BJ (cell line): ENCODE measurements at regions not wholly inside any gene's neighbourhood (a gene's known extent, or its start where the extent isn't known, plus 50 kb on each side); places are given as distances from the start of the nearest gene placed in this dataset.
"Not testable (repeated sequence)": the region's sequence is repeated elsewhere in the genome, so short reads cannot be mapped to it uniquely, and the experiment has no call there.

Source experiments
- CTCF ChIA-PET: fragments of 350-600 bp; formaldehyde crosslinking; extraction: SDS; loops from one replicate; lab custom pipeline; 2021; ENCODE audit warnings: antibody characterized with exemption, inconsistent platforms; lab: Yijun Ruan, JAX
- POLR2A ChIA-PET: fragments of 300-600 bp; sonication (Branson Sonifier 250); formaldehyde crosslinking; extraction: SDS; loops from one replicate; lab custom pipeline; 2021; ENCODE audit warnings: antibody characterized with exemption; lab: Charles Lee
- DNase-seq: peaks from one replicate; pipeline ENCODE4 v3.0.0-alpha.2; 2011; ENCODE audit warnings: low read depth
- H3K27me3 ChIP-seq: 2 replicates; pipeline ENCODE4 v1.6.0; 2011; ENCODE audit warnings: low read length; ENCODE audit not compliant: control insufficient read depth, insufficient read depth
- H3K36me3 ChIP-seq: 2 replicates; pipeline ENCODE4 v1.5.1; 2011; ENCODE audit warnings: low read length; ENCODE audit not compliant: control insufficient read depth, insufficient read depth
- H3K4me3 ChIP-seq: 2 replicates; pipeline ENCODE4 v1.5.1; 2011; ENCODE audit warnings: low read depth, mild to moderate bottlenecking, control low read depth, low read length
- TF ChIP-seq, protein P1 (sequence below): IDR thresholded peaks from 2 replicates; pipeline ENCODE4 v1.5.1; 2011; ENCODE audit warnings: low read depth, mild to moderate bottlenecking, control low read depth, inconsistent platforms, low read length, moderate library complexity; ENCODE audit not compliant: insufficient read depth

DNA sequence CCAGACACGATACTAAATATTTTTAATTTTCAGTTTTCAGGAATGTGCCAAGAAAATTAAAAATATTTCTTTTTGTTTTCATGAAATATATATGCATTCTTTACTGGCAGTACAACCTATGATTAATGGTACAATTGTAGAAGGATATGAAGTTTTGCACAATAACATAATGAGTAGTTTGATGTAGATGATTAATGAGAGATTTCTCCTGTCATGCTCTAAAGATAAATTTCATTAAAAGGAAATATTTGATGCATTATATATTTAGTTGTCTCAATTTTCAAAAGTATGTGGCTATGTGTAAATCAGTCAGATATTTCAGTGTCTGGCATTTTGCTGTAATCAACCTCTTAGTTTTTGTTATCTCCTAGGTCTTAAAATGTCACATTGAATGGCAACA, 940.2 kb upstream of the MDGA2 start:
- H3K4me3 ChIP-seq, result no peak overlapping the region
- ChIA-PET POLR2A (no interaction called here), CTCF (no interaction called here)
- no peaks in the 10 kb centered on the region for H3K36me3 ChIP-seq
- no peaks in the 10 kb centered on the region for H3K27me3 ChIP-seq
- no peak for DNase-seq
- TF ChIP-seq, protein P1, sequence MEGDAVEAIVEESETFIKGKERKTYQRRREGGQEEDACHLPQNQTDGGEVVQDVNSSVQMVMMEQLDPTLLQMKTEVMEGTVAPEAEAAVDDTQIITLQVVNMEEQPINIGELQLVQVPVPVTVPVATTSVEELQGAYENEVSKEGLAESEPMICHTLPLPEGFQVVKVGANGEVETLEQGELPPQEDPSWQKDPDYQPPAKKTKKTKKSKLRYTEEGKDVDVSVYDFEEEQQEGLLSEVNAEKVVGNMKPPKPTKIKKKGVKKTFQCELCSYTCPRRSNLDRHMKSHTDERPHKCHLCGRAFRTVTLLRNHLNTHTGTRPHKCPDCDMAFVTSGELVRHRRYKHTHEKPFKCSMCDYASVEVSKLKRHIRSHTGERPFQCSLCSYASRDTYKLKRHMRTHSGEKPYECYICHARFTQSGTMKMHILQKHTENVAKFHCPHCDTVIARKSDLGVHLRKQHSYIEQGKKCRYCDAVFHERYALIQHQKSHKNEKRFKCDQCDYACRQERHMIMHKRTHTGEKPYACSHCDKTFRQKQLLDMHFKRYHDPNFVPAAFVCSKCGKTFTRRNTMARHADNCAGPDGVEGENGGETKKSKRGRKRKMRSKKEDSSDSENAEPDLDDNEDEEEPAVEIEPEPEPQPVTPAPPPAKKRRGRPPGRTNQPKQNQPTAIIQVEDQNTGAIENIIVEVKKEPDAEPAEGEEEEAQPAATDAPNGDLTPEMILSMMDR, result no peak

DNA sequence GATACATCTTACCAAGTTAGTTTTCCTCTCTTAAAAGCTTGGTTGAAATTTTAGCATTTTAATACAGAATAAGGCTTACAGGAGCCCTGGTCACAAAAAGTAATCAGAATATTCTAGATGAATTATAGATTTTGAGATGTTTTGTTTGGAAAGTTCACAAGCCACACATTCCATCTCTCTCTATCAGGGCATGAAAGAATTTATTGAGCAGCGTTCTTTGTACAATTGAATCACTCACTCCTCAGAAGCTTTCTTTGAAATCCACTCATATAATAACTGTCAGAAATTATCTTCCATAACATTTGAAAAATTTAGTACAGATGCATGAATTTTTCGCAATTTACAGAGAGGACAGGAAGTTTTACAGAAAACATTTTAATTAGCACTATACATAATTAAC, 938.6 kb upstream of the MDGA2 start:
- CTCF ChIA-PET, result interaction anchor here (0.6 kb wide), 1 partner anchor 1345 kb away, joined by 5 read pairs; no protein-coding TSS in a partner anchor
- Histone ChIP-seq H3K27me3 (no peaks in the 10 kb centered on the region), H3K4me3 (no peak overlapping the region), H3K36me3 (no peaks in the 10 kb centered on the region)
- TF ChIP-seq, protein P1, result no peak
- POLR2A ChIA-PET, result no interaction called here
- no peak for DNase-seq

DNA sequence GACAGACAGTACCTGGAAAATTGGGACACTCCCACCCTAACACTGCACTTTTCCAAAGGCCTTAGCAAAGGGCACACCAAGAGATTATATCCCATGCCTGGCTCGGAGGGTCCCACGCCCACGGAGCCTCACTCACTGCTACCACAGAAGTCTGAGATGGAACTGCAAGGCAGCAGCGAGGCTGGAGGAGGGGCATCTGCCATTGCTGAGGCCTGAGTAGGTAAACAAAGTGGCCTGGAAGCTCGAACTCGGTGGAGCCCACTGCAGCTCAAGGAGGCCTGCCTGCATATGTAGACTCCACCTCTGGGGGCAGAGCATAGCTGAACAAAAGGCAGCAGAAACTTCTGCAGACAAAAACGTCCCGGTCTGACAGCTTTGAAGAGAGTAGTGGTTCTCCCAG, 931.6 kb upstream of the MDGA2 start:
- H3K4me3 ChIP-seq, DNase-seq, H3K36me3 ChIP-seq, H3K27me3 ChIP-seq, CTCF ChIA-PET, POLR2A ChIA-PET: not testable (repeated sequence)

DNA sequence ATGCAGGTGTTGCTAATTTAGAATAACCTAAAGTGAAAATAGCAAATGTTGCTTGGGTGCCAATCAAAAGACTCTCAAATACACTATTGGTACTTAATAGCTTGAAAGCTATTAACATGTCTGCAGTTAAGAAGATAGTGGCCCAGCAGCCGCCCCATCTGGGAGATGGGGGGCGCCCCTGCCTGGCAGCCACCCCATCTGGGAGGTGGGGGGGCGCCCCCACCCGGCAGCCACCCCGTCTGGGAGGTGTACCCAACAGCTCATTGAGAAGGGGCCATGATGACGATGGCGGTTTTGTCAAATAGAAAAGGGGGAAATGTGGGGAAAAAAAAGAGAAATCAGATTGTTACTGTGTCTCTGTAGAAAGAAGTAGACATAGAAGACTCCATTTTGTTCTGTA, 923.1 kb upstream of the MDGA2 start:
- POLR2A ChIA-PET, result no interaction called here
- Histone ChIP-seq H3K36me3 (no peaks in the 10 kb centered on the region), H3K27me3 (no peaks in the 10 kb centered on the region), H3K4me3 (no peak overlapping the region)
- CTCF ChIA-PET, result no interaction called here
- TF ChIP-seq, protein P1, result no peak
- no peak for DNase-seq

DNA sequence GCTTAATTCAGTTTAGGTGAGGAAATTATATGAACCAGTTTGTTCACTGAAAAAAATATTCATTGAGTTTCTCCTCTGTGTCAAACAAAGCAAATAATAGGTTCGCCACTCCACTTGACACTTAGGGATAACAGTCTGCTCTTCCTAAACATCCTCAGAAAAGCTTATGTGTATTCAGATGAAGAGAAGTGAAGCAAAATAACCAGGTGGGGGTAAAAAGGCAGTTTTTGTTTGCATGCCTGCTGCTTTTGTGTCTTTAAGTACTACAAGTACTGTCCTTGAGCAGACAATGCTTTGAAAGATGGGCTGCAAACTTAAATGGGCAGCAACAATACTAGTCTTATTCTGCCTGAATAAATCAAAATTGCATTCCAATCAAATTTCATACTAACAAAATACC, 910.7 kb upstream of the MDGA2 start:
- POLR2A ChIA-PET, result no interaction called here
- no peak overlapping the region for H3K4me3 ChIP-seq
- CTCF ChIA-PET, result no interaction called here
- DNase-seq, result no peak
- TF ChIP-seq, protein P1, result no peak
- H3K36me3 ChIP-seq, result no peaks in the 10 kb centered on the region
- no peaks in the 10 kb centered on the region for H3K27me3 ChIP-seq

DNA sequence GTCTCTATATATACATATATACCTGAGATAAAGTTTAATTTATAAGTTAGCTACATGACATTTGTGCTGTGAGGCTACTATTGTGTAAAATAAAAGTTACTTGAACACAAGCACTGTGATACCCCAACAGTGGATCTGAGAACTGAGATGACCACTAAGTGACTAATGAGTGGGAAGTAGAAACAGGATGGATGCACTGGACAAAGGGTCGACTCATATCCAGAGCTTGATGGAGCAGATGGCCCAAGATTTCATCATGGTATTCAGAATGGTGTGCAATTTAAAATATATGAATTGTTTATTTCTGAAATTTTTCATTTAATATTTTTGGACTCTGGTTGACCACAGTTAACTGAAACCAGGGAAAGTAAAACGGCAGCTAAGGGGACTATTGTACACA, 908.6 kb upstream of the MDGA2 start:
- ChIA-PET CTCF (no interaction called here), POLR2A (no interaction called here)
- DNase-seq, result no peak
- H3K36me3 ChIP-seq, result no peaks in the 10 kb centered on the region
- H3K27me3 ChIP-seq, result no peaks in the 10 kb centered on the region
- H3K4me3 ChIP-seq, result no peak overlapping the region
- TF ChIP-seq, protein P1, result no peak
